DOHH2 (cell line): ENCODE measurements at regions not wholly inside any gene's neighbourhood (a gene's known extent, or its start where the extent isn't known, plus 50 kb on each side); places are given as distances from the start of the nearest gene placed in this dataset.

Experiments
- EZH2phosphoT487 ChIP-seq: fragments of 200-600 bp; sonication (generic); IDR thresholded peaks from 2 replicates; pipeline ENCODE4 v1.6.1; 2017; ENCODE audit warnings: borderline replicate concordance, mild to moderate bottlenecking, antibody characterized with exemption, low read length, moderate library complexity, mixed read lengths
- TF ChIP-seq, protein P1 (sequence below): fragments of 200-600 bp; sonication (generic); IDR thresholded peaks from one replicate; pipeline ENCODE4 v1.5.1; 2014; ENCODE audit warnings: antibody characterized with exemption, mild to moderate bottlenecking, low read depth, low read length; ENCODE audit not compliant: poor library complexity, severe bottlenecking

DNA sequence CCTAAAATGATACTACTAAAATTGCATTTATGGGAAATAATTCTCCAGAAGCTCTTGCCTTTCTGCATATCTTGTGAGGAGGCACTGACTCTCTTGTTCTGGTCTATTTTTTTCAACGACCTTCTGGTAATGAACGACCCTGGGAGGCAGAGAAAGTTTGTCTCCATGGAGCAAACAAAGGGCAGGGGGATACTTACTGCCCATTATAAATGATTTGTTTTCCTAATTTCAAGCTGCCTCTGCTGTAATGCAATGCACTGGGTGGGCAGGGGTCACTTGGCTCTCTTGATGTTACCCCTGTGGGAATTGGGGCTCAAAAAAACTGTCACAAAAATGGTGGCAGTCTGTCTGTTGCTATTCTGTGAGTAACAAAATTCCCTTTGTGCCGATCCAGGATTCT is 643.2 kb downstream of the LIG4 start:
- TF ChIP-seq, protein P1, sequence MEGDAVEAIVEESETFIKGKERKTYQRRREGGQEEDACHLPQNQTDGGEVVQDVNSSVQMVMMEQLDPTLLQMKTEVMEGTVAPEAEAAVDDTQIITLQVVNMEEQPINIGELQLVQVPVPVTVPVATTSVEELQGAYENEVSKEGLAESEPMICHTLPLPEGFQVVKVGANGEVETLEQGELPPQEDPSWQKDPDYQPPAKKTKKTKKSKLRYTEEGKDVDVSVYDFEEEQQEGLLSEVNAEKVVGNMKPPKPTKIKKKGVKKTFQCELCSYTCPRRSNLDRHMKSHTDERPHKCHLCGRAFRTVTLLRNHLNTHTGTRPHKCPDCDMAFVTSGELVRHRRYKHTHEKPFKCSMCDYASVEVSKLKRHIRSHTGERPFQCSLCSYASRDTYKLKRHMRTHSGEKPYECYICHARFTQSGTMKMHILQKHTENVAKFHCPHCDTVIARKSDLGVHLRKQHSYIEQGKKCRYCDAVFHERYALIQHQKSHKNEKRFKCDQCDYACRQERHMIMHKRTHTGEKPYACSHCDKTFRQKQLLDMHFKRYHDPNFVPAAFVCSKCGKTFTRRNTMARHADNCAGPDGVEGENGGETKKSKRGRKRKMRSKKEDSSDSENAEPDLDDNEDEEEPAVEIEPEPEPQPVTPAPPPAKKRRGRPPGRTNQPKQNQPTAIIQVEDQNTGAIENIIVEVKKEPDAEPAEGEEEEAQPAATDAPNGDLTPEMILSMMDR: no peak
- TF ChIP-seq EZH2phosphoT487: no peak
